Neuronal stem cell (in vitro differentiated cells): ENCODE measurements at regions not wholly inside any gene's neighbourhood (a gene's known extent, or its start where the extent isn't known, plus 50 kb on each side); places are given as distances from the start of the nearest gene placed in this dataset.

Experiments
- DNase-seq: peaks from one replicate; pipeline ENCODE4 v3.0.0-alpha.2; 2013; ENCODE audit warnings: low spot score
- H2AFZ ChIP-seq: one replicate; pipeline ENCODE4 v1.6.1; 2013; ENCODE audit warnings: mild to moderate bottlenecking, low read length, inconsistent platforms
- H2AK5ac ChIP-seq: 2 replicates; pipeline ENCODE4 v1.6.1; 2013; ENCODE audit warnings: low read depth, mild to moderate bottlenecking, inconsistent platforms, low read length, moderate library complexity, mixed read lengths
- H2BK120ac ChIP-seq: 2 replicates; pipeline ENCODE4 v1.6.1; 2013; ENCODE audit warnings: low read depth, mild to moderate bottlenecking, inconsistent platforms, low read length, moderate library complexity, mixed read lengths
- H2BK12ac ChIP-seq: one replicate; pipeline ENCODE4 v1.6.1; 2013; ENCODE audit warnings: low read length, inconsistent platforms
- H2BK15ac ChIP-seq: 2 replicates; pipeline ENCODE4 v1.6.1; 2013; ENCODE audit warnings: mild to moderate bottlenecking, low read length, inconsistent platforms, mixed read lengths
- H2BK5ac ChIP-seq: one replicate; pipeline ENCODE4 v1.6.1; 2013; ENCODE audit warnings: inconsistent platforms, mild to moderate bottlenecking, low read length, moderate library complexity
- H3K14ac ChIP-seq: one replicate; pipeline ENCODE4 v1.6.1; 2013; ENCODE audit warnings: low read length, inconsistent platforms
- H3K18ac ChIP-seq: 2 replicates; pipeline ENCODE4 v1.6.1; 2013; ENCODE audit warnings: low read length, inconsistent platforms
- H3K23ac ChIP-seq: 2 replicates; pipeline ENCODE4 v1.6.1; 2013; ENCODE audit warnings: low read depth, mild to moderate bottlenecking, mixed read lengths, low read length, inconsistent platforms; ENCODE audit not compliant: poor library complexity
- H3K27ac ChIP-seq: replicated peaks from 3 replicates; pipeline ENCODE4 v1.5.1; 2013; ENCODE audit warnings: low read length, inconsistent platforms
- H3K27me3 ChIP-seq, 3 experiments: 2 replicates each; pipeline ENCODE4 v1.6.1; 2013; ENCODE audit warnings: low read length in 3 of 3, mild to moderate bottlenecking in 2 of 3, inconsistent platforms in 1 of 3, low read depth in 1 of 3, mixed read lengths in 1 of 3, moderate library complexity in 1 of 3; ENCODE audit not compliant: control insufficient read depth in 3 of 3, insufficient read depth in 3 of 3
- H3K36me3 ChIP-seq, 2 donors: replicated peaks in 1 of 2; 2 replicates each; pipeline ENCODE4 v1.6.1; 2013; ENCODE audit warnings: low read length in 2 of 2; ENCODE audit not compliant: control insufficient read depth in 2 of 2, insufficient read depth in 2 of 2
- H3K4ac ChIP-seq: 2 replicates; pipeline ENCODE4 v1.6.1; 2013; ENCODE audit warnings: inconsistent platforms, mild to moderate bottlenecking, low read length, moderate library complexity
- H3K4me1 ChIP-seq, 2 donors: 1 replicate in 1 of 2; 2 replicates in 1 of 2; pipeline ENCODE4 v1.6.1; 2013; ENCODE audit warnings: low read length in 2 of 2, low read depth in 1 of 2; ENCODE audit not compliant: control insufficient read depth in 2 of 2, insufficient read depth in 1 of 2
- H3K4me2 ChIP-seq: one replicate; pipeline ENCODE4 v1.6.1; 2013; ENCODE audit warnings: mild to moderate bottlenecking, low read length, inconsistent platforms; ENCODE audit not compliant: insufficient read depth, poor library complexity, severe bottlenecking
- H3K4me3 ChIP-seq, 2 donors: 2 replicates each; pipeline ENCODE4 v1.5.1; 2013; ENCODE audit warnings: low read length in 2 of 2, mild to moderate bottlenecking in 2 of 2, inconsistent platforms in 1 of 2, moderate library complexity in 1 of 2
- H3K79me1 ChIP-seq: one replicate; pipeline ENCODE4 v1.6.1; 2013; ENCODE audit warnings: low read depth, mild to moderate bottlenecking, inconsistent platforms, low read length, moderate library complexity
- H3K9ac ChIP-seq: one replicate; pipeline ENCODE4 v1.6.1; 2013; ENCODE audit warnings: mild to moderate bottlenecking, low read depth, low read length, inconsistent platforms; ENCODE audit not compliant: poor library complexity
- H3K9me3 ChIP-seq, 2 donors: replicated peaks in 1 of 2; 2 replicates each; pipeline versions ENCODE3 to v1.6.1; 2013; ENCODE audit warnings: low read length in 2 of 2, mild to moderate bottlenecking in 2 of 2, inconsistent platforms in 1 of 2, low read depth in 1 of 2, mixed read lengths in 1 of 2, moderate library complexity in 1 of 2; ENCODE audit not compliant: control insufficient read depth in 2 of 2, insufficient read depth in 1 of 2
- H4K8ac ChIP-seq: one replicate; pipeline ENCODE4 v1.6.1; 2013; ENCODE audit warnings: low read depth, mild to moderate bottlenecking, inconsistent platforms, low read length, moderate library complexity
- H4K91ac ChIP-seq: one replicate; pipeline ENCODE4 v1.6.1; 2013; ENCODE audit warnings: low read length, low read depth, mild to moderate bottlenecking, inconsistent platforms; ENCODE audit not compliant: poor library complexity
- WGBS, 2 donors: extraction: QIAGEN DNeasy Blood & Tissue Kit; methylation state at CpG; one replicate each; pipeline ENCODE4 v1.1.7; 2013; ENCODE audit warnings: missing lambda C conversion rate in 2 of 2, mixed read lengths in 1 of 2; ENCODE audit not compliant: insufficient read length in 2 of 2, insufficient replicate concordance in 1 of 2; ENCODE audit errors: extremely low coverage in 2 of 2; 5-methylcytosine and 5-hydroxymethylcytosine counted together

DNA sequence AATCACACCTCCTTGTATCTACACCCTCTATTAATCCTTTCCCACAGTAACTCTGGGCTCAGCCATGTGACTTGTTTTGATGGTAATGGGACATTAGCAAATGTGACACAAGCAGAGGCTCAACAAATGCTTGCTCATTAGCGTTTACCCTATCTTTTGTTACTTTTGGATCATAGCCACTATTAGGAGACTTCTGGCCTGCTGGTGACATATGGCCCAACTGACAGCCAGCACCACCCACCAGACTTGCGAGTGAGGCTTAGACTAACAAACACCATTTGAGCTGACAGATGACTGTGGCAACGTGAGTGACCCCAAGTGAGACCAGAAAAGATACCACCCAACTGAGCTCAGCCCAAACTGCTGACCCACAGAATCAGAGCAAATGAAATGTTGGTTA, 154.1 kb downstream of the OLFM4 start:
- peaks cover 0 to 8% of the 10 kb centered on the region in 2 donors for H3K9me3 ChIP-seq
- no peaks in the 10 kb centered on the region for H3K4me1 ChIP-seq
- no peak overlapping the region for H3K18ac ChIP-seq
- H3K14ac ChIP-seq = no peak overlapping the region
- H3K79me1 ChIP-seq = no peaks in the 10 kb centered on the region
- H3K27ac ChIP-seq = no peak overlapping the region
- no peak overlapping the region for H4K91ac ChIP-seq
- no peak overlapping the region for H4K8ac ChIP-seq
- no peak overlapping the region for H2AK5ac ChIP-seq
- no CpG with 5 or more reads among the region's 3 CpGs for WGBS, 2 donors
- no peak overlapping the region for H2AFZ ChIP-seq
- H3K4me2 ChIP-seq = no peak overlapping the region
- H3K4ac ChIP-seq = no peak overlapping the region
- H3K27me3 ChIP-seq = no peaks in the 10 kb centered on the region
- H2BK5ac ChIP-seq = no peak overlapping the region
- no peak overlapping the region for H2BK15ac ChIP-seq
- no peak overlapping the region for H3K4me3 ChIP-seq
- H3K36me3 ChIP-seq = no peaks in the 10 kb centered on the region
- H2BK120ac ChIP-seq = no peak overlapping the region
- no peak overlapping the region for H3K9ac ChIP-seq
- DNase-seq = no peak
- H2BK12ac ChIP-seq = no peak overlapping the region
- no peak overlapping the region for H3K23ac ChIP-seq

DNA sequence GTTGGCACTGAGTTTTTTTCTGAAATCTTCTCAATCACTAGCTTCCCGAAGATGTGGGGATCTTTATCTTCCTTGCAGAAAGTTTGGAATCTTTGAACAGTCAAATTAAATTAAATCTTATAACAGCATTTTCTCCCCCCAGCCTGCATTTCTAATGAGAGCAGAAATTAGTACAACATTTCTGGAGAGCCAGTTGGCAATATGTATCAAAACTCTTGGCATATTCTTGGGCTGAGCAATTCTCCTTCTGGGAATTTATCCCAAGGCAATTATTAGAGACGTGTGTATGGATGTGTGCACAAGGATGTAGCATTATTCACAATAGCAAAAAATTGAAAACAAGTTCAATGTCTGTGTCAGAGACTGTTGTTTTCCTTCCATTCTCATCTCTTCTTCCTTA, 159.5 kb downstream of the OLFM4 start:
- no peaks in the 10 kb centered on the region for H3K36me3 ChIP-seq
- H3K4ac ChIP-seq = no peak overlapping the region
- H2BK15ac ChIP-seq = no peak overlapping the region
- H2AFZ ChIP-seq = no peak overlapping the region
- H3K27me3 ChIP-seq = no peaks in the 10 kb centered on the region
- no peak overlapping the region for H2AK5ac ChIP-seq
- peaks cover 0 to 8% of the 10 kb centered on the region in 2 donors for H3K9me3 ChIP-seq
- no peak for DNase-seq
- no peak overlapping the region for H3K14ac ChIP-seq
- no CpG with 5 or more reads among the region's 2 CpGs for WGBS, 2 donors
- H3K27ac ChIP-seq = no peak overlapping the region
- no peak overlapping the region for H4K8ac ChIP-seq
- H3K79me1 ChIP-seq = no peaks in the 10 kb centered on the region
- H3K9ac ChIP-seq = no peak overlapping the region
- H3K4me1 ChIP-seq = peaks cover 11 to 14% of the 10 kb centered on the region in 2 donors
- no peak overlapping the region for H2BK12ac ChIP-seq
- H2BK5ac ChIP-seq = no peak overlapping the region
- H3K23ac ChIP-seq = no peak overlapping the region
- no peak overlapping the region for H3K18ac ChIP-seq
- H3K4me2 ChIP-seq = no peak overlapping the region
- no peak overlapping the region for H4K91ac ChIP-seq
- H2BK120ac ChIP-seq = no peak overlapping the region
- H3K4me3 ChIP-seq = no peak overlapping the region

- H3K4me2 ChIP-seq = no peak overlapping the region
- no peak overlapping the region for H4K91ac ChIP-seq
- H3K4ac ChIP-seq = no peak overlapping the region
- H3K27me3 ChIP-seq = no peaks in the 10 kb centered on the region
- peaks cover 11 to 14% of the 10 kb centered on the region in 2 donors for H3K4me1 ChIP-seq
- no peak for DNase-seq
- no peak overlapping the region for H3K18ac ChIP-seq
- WGBS, 2 donors = no CpG with 5 or more reads among the region's 1 CpG
- no peak overlapping the region for H3K14ac ChIP-seq
- H4K8ac ChIP-seq = no peak overlapping the region
- no peak overlapping the region for H3K27ac ChIP-seq
- H3K4me3 ChIP-seq = no peak overlapping the region
- H2BK120ac ChIP-seq = no peak overlapping the region
- no peak overlapping the region for H2AK5ac ChIP-seq
- no peak overlapping the region for H2BK5ac ChIP-seq
- H3K36me3 ChIP-seq = no peaks in the 10 kb centered on the region
- H2BK15ac ChIP-seq = no peak overlapping the region
- H3K23ac ChIP-seq = no peak overlapping the region
- H3K9me3 ChIP-seq = peaks cover 0 to 8% of the 10 kb centered on the region in 2 donors
- no peak overlapping the region for H3K9ac ChIP-seq
- H3K79me1 ChIP-seq = no peaks in the 10 kb centered on the region
- H2BK12ac ChIP-seq = no peak overlapping the region
- no peak overlapping the region for H2AFZ ChIP-seq
These were observed 160.5 kb downstream of the OLFM4 start for GRCh38 chr13:53189162-53189561.

- DNase-seq = peak; percentile 75
- Histone ChIP-seq H2BK12ac (no peak overlapping the region), H3K18ac (no peak overlapping the region), H2BK5ac (no peak overlapping the region), H2AFZ (peak overlapping the region; percentile 73), H3K4me3 (no peak overlapping the region), H2BK120ac (no peak overlapping the region), H2AK5ac (no peak overlapping the region), H3K27ac (peak overlapping the region; percentile 77), H3K9ac (no peak overlapping the region), H3K4me2 (no peak overlapping the region), H3K9me3 (peaks cover 0 to under 1% of the 10 kb centered on the region in 2 donors), H3K79me1 (no peaks in the 10 kb centered on the region), H2BK15ac (no peak overlapping the region), H3K23ac (no peak overlapping the region), H3K4me1 (peaks cover 11 to 14% of the 10 kb centered on the region in 2 donors), H3K36me3 (no peaks in the 10 kb centered on the region), H4K91ac (no peak overlapping the region), H3K4ac (no peak overlapping the region), H3K27me3 (no peaks in the 10 kb centered on the region), H4K8ac (no peak overlapping the region), H3K14ac (no peak overlapping the region)
- WGBS, 2 donors = no CpG with 5 or more reads among the region's 2 CpGs
These were observed 162.5 kb downstream of the OLFM4 start for GRCh38 chr13:53191091-53191490.
